IgD-negative memory B cell (primary cell): ENCODE measurements at regions not wholly inside any gene's neighbourhood (a gene's known extent, or its start where the extent isn't known, plus 50 kb on each side); places are given as distances from the start of the nearest gene placed in this dataset.
"Not testable (repeated sequence)": the region's sequence is repeated elsewhere in the genome, so short reads cannot be mapped to it uniquely, and the experiment has no call there.

Source experiments
- H3K27ac Mint-ChIP-seq, 3 donors: one replicate each; pipeline ENCODE4 v1.8.0; 2020 to 2022; ENCODE audit warnings: mild to moderate bottlenecking in 3 of 3, mixed read lengths in 3 of 3, moderate library complexity in 1 of 3
- H3K27me3 Mint-ChIP-seq: one replicate; pipeline ENCODE4 v1.8.0; 2021; ENCODE audit warnings: mixed read lengths
- H3K36me3 Mint-ChIP-seq: one replicate; pipeline ENCODE4 v1.8.0; 2020; ENCODE audit warnings: mild to moderate bottlenecking, mixed read lengths
- H3K4me1 Mint-ChIP-seq, 3 donors: one replicate each; pipeline ENCODE4 v1.8.0; 2020 to 2022; ENCODE audit warnings: mixed read lengths in 3 of 3, mild to moderate bottlenecking in 1 of 3
- H3K4me3 Mint-ChIP-seq, 4 donors: one replicate each; pipeline ENCODE4 v1.8.0; 2020 to 2022; ENCODE audit warnings: mild to moderate bottlenecking in 4 of 4, mixed read lengths in 4 of 4, moderate library complexity in 3 of 4
- H3K9me3 Mint-ChIP-seq, 3 donors: one replicate each; pipeline ENCODE4 v1.8.0; 2020 to 2021; ENCODE audit warnings: mixed read lengths in 3 of 3, mild to moderate bottlenecking in 1 of 3

DNA sequence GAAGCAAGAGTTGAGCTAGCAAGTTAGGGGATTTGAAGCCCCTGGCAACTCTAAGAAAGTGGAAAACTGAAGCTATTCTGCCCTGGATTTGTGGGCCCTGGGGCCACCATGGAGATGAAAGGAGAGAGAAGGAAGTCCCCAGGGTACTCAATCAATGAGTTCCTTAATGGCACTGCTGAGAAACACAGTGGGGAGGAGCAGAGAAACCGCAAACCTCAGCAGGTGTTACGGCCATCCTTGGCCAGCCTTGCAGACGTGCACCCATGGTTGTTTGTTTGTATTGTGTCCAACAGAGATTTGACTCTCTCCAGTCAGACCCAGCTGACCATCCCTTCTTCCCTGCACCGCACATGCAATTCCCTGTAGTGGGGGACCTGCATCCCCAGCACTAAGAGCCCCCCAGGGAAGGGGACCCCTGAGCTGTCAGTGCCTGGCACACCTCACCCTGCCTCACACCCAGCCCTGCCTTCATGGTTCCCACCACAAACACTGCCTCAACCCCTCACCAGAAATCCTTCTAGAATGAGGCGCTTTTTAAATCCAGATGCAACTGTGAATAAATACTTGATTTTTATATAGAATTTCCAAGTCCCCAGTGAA lies 255.3 kb downstream of the SH3BP4 start:
- H3K9me3 Mint-ChIP-seq: peaks cover 2 to 4% (median 2%) of the 10 kb centered on the region in 3 donors

DNA sequence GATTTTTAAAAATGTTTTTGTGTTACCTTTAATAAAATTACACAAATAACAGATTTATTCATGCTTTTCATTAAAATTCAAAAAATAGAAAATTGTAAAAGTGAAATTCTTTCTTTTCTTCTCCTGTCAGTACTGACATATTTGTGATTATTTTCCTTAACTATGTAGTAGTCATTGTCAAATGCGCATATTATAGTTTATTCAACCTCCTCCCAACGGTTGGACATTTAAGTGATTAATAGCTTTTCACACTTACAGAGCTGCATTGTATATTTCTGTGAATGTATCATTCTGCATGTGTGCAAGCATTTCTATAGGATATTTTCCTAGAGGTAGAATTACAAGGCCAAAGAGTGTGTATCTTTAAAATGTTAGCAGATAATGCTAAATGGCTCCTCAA lies 259.2 kb downstream of the SH3BP4 start:
- no peaks in the 10 kb centered on the region for H3K4me1 Mint-ChIP-seq
- no peak overlapping the region for H3K4me3 Mint-ChIP-seq
- H3K27ac Mint-ChIP-seq: no peak overlapping the region
- no peaks in the 10 kb centered on the region for H3K36me3 Mint-ChIP-seq
- H3K9me3 Mint-ChIP-seq: peaks cover 2 to 4% (median 2%) of the 10 kb centered on the region in 3 donors
- peaks cover 18% of the 10 kb centered on the region for H3K27me3 Mint-ChIP-seq

More for the DNA sequence above, 255.3 kb downstream of the SH3BP4 start:
- Mint-ChIP-seq H3K27ac (no peak overlapping the region), H3K36me3 (no peaks in the 10 kb centered on the region), H3K27me3 (peaks cover 17% of the 10 kb centered on the region), H3K4me1 (no peaks in the 10 kb centered on the region), H3K4me3 (no peak overlapping the region)

DNA sequence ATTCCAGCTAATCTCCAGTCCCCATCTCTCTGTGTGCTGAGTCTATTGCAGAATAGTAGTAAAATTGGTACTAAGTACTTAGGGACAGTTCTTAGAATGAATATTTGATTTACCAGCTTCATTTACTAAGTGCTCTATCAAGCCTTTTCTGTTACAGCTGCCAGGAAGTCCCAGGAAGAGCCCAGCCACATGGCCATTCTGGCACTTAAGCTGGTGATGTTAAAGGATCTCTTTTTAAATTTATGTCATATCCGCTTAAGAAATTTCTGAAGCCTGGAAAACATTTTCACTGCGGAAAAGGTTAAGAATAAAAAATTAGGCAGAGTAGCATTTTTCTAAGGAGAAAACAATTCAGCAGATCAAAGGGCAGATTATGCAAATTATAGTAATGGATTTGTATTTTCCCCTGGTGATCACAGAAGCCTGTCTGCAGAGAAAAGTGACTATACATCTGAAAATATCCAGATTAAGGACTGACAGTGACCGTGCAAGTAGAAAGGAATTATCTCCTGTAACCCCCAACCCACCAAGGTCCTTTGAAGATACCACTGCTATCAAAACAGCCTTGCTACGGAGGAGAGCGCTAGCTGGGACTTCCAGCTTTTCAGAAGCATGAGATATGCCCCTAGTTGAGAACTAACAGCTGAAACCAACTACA lies 260.8 kb downstream of the SH3BP4 start:
- H3K9me3 Mint-ChIP-seq: peaks cover 2 to 4% (median 2%) of the 10 kb centered on the region in 3 donors
- peaks cover 0 to 2% (median 0%) of the 10 kb centered on the region in 3 donors for H3K4me1 Mint-ChIP-seq
- H3K4me3 Mint-ChIP-seq: no peak overlapping the region
- H3K36me3 Mint-ChIP-seq: no peaks in the 10 kb centered on the region
- no peak overlapping the region for H3K27ac Mint-ChIP-seq
- H3K27me3 Mint-ChIP-seq: peaks cover 14% of the 10 kb centered on the region

DNA sequence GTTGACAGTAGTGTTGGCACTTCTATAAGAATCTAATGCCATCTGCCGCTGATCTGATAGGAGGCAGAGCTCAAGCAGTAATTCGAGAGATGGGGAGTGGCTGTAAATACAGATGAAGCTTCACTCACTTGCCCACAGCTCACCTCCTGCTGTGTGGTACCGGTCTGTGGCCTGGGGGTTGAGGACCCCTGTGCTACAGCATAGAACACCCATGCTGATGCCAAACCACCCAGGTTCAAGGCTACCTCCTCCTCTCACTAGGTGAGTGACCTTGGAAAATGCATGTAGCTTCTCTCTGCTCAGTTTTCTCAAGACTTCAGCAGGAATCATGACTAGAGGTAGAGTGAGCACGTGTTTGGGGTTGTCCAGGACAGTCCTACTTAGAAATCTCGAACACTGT lies 263.4 kb downstream of the SH3BP4 start:
- H3K36me3 Mint-ChIP-seq: peaks cover 1% of the 10 kb centered on the region
- no peak overlapping the region for H3K27ac Mint-ChIP-seq
- no peak overlapping the region for H3K4me3 Mint-ChIP-seq
- peaks cover 14% of the 10 kb centered on the region for H3K27me3 Mint-ChIP-seq
- peaks cover 0 to 2% (median 0%) of the 10 kb centered on the region in 3 donors for H3K9me3 Mint-ChIP-seq
- H3K4me1 Mint-ChIP-seq: peaks cover 0 to 2% (median 0%) of the 10 kb centered on the region in 3 donors

DNA sequence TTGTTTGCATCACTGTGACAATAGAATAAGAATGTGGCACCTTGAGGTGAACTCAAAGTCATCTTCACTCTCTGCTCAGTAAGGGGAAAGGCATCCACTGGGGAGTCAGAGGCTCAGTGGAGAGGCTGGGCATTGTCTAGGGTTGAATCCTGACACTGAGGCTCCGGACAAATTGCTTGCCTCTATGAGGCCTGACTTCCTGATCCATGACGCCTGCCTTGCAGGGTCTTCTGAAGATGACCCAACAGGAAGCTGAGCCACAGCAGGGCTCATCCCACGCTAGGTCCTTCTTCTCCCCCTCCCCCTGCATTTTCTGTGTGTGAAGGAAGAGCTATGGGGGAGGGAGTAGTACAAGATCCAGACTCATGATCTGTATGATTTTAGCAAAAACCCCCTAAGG lies 265.1 kb downstream of the SH3BP4 start:
- Mint-ChIP-seq H3K36me3 (peaks cover 1% of the 10 kb centered on the region), H3K27ac (no peak overlapping the region), H3K4me3 (no peak overlapping the region), H3K9me3 (no peaks in the 10 kb centered on the region), H3K27me3 (peaks cover 16% of the 10 kb centered on the region), H3K4me1 (peaks cover 0 to 2% (median 0%) of the 10 kb centered on the region in 3 donors)

DNA sequence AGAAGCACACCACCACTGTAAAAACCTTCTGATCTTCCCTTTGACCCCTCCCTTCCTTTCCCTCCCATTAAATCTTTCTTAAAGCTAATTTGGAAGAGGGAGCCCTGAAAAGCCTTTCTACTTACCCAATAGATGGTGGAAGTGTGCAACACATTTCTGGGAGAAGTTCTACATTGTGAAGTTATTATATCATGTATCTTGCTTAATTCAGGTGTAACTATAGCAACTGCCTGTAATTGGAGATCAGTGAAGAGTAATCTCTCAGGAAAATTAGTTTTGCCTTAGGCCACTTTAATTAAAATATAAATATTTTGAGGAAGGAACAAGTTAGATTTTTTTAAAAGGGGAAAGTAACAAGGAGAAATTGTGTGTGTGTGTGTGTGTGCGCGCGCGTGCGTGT lies 266.0 kb downstream of the SH3BP4 start:
- Mint-ChIP-seq H3K4me3 (no peak overlapping the region), H3K36me3 (peaks cover 1% of the 10 kb centered on the region), H3K27me3 (peaks cover 14% of the 10 kb centered on the region), H3K4me1 (peaks cover 0 to 2% (median 0%) of the 10 kb centered on the region in 3 donors), H3K27ac (no peak overlapping the region), H3K9me3 (no peaks in the 10 kb centered on the region)

DNA sequence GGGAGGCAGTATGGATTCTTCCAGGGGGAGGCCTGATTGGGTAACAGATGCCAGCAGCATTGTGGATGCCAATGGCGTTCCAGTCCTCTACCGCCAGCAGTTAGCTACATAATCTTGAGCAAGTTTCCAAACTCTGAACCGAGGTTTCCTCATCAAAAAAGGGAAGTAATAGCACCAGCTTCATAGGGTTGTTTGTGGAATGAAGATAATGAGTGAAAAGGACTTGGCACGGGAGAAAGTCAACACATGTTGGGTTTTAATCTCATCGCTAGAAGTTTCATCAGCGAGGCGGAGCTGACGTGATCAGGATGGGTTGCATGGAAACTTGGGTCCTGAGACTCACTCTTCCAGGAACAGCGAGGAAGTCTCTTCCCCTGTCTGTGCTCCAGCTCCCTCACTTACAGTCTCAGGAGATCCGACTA lies 266.7 kb downstream of the SH3BP4 start:
- Mint-ChIP-seq H3K27ac (no peak overlapping the region), H3K27me3 (peaks cover 13% of the 10 kb centered on the region), H3K36me3 (peaks cover 1% of the 10 kb centered on the region), H3K4me1 (peaks cover 0 to 2% (median 0%) of the 10 kb centered on the region in 3 donors), H3K9me3 (no peaks in the 10 kb centered on the region), H3K4me3 (no peak overlapping the region)

DNA sequence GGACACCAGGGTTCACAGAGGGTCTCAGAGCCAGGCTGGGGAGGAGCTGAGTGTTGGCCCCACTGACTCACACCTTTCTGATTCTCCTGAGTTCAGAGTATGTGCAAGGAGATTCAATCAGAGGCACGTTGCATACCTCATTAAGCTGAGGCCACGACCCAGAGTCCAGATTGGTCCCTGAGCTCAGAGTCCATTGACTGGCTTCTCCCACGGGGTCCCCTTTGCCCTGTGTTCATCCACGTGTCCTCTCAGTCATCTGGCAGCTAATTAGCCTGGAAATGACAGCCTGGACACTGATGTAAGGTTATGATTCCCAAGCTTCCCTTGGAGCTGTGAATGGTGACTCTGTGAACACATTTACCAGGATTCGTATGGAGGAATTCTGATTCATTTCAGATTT lies 267.2 kb downstream of the SH3BP4 start:
- Mint-ChIP-seq H3K9me3 (peaks cover 0 to 5% (median 4%) of the 10 kb centered on the region in 3 donors), H3K27me3 (peaks cover 12% of the 10 kb centered on the region), H3K4me1 (peaks cover 0 to 2% (median 0%) of the 10 kb centered on the region in 3 donors), H3K4me3 (no peak overlapping the region), H3K36me3 (peaks cover 1% of the 10 kb centered on the region), H3K27ac (no peak overlapping the region)

DNA sequence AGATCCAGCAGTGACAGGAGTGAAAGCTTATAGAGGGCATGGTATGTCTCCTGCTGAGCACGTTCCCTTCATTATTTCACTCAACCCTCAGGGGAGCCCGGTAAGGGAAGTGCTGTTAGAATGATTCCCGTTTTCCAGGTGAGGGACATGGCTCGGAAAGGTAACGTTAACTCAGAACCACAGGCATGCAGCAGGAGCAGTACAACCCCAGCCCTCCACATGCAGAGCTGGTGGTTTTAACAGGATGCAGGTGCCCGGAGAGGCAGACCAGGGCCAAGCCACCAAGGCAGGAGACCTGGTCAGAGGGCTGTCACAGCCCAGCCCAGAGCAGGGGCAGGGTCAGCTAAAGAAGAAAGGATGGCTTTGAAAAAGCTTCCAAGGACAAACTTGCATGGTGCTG lies 268.5 kb downstream of the SH3BP4 start:
- H3K27me3 Mint-ChIP-seq: peaks cover 12% of the 10 kb centered on the region
- H3K36me3 Mint-ChIP-seq: peaks cover 1% of the 10 kb centered on the region
- peaks cover 0 to 6% (median 4%) of the 10 kb centered on the region in 3 donors for H3K9me3 Mint-ChIP-seq
- no peak overlapping the region for H3K27ac Mint-ChIP-seq
- H3K4me1 Mint-ChIP-seq: peaks cover 0 to 2% (median 0%) of the 10 kb centered on the region in 3 donors
- no peak overlapping the region for H3K4me3 Mint-ChIP-seq

DNA sequence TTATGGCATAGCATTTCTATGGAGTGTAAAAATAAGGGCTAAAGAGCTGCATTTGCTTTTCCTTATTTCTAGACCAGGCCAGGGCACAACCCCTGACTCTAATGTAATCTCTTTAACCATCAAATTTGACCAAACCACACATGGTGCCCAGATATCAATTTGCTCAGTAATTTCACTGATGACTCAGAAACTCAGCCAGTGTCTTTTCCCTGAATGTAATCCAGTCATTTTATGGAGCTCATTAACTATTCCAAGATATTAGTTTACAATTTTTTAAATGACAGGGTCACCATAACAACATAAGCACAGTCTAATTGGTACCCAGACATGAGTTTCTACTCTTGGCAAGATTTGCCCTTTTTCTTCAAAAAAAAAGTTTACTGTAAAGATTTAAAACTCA lies 270.8 kb upstream of the AGAP1 start:
- Mint-ChIP-seq H3K27ac (no peak overlapping the region), H3K9me3 (peaks cover 0 to 6% (median 4%) of the 10 kb centered on the region in 3 donors), H3K4me1 (no peaks in the 10 kb centered on the region), H3K4me3 (no peak overlapping the region), H3K36me3 (peaks cover 1% of the 10 kb centered on the region), H3K27me3 (peaks cover 4% of the 10 kb centered on the region)

DNA sequence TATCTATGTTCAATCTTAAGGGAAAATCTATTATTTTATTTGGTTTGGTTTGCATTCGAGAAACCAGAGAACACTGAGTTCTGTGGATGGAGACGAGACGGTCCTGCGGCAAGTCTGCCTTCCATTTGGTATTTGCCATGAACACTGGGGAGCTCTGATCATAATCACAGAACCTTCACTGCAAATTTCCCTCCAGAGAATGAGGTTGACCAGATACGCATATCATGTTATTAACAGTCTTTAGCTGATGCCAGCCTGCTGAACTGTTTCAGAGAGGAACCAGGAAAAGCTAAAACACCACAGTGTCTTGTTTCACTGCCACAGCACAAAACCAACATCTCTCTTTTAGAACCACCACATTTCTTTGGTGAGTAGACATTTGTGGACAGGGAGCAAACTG lies 269.4 kb upstream of the AGAP1 start:
- Mint-ChIP-seq H3K27me3 (peaks cover 6% of the 10 kb centered on the region), H3K9me3 (peaks cover 0 to 6% (median 4%) of the 10 kb centered on the region in 3 donors), H3K36me3 (peaks cover 1% of the 10 kb centered on the region), H3K4me3 (no peak overlapping the region), H3K4me1 (no peaks in the 10 kb centered on the region), H3K27ac (no peak overlapping the region)

DNA sequence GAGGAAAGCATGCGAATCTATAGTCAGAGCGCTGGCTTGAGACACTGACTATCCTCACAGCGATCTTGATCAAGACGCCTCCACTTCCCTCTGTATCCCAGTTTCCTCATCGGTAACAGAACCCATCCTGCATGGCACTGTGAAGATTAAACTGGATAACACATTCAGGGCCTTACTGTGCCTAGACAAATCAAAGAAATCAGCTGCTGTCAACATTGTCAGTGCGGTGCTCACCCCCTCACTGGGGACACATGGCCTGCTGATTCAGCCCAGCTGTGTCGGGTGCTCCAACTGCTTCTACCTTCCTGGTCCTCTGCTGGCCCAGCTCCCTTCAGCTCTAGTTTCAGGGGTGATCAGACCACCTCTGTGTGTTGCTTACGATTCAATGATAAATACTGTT lies 268.6 kb upstream of the AGAP1 start:
- no peak overlapping the region for H3K4me3 Mint-ChIP-seq
- no peak overlapping the region for H3K27ac Mint-ChIP-seq
- H3K27me3 Mint-ChIP-seq: peaks cover 6% of the 10 kb centered on the region
- H3K36me3 Mint-ChIP-seq: no peaks in the 10 kb centered on the region
- peaks cover 0 to 6% (median 4%) of the 10 kb centered on the region in 3 donors for H3K9me3 Mint-ChIP-seq
- H3K4me1 Mint-ChIP-seq: no peaks in the 10 kb centered on the region

DNA sequence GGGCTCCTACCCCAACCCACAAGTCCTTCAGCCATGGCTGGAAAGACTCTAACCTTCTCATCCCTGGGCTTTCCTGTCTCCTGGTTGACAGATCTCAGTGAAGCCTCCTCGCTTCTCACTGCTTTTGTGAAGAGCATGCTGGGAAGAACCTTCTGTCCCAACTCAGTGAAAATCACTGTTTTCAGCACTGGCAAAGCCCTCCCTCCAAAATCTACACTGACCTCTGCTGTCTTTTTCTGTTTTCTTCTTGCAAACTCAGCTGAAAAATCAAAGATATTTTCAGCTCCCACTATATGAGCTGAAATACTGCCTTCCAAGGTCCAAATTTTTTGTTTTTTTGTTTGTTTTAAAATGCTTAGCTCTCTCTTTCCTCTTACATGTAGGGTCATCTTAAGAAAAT lies 266.3 kb upstream of the AGAP1 start:
- Mint-ChIP-seq H3K4me3 (no peak overlapping the region), H3K4me1 (no peaks in the 10 kb centered on the region), H3K27ac (no peak overlapping the region), H3K36me3 (no peaks in the 10 kb centered on the region), H3K9me3 (peaks cover 0 to 6% (median 4%) of the 10 kb centered on the region in 3 donors), H3K27me3 (peaks cover 9% of the 10 kb centered on the region)

DNA sequence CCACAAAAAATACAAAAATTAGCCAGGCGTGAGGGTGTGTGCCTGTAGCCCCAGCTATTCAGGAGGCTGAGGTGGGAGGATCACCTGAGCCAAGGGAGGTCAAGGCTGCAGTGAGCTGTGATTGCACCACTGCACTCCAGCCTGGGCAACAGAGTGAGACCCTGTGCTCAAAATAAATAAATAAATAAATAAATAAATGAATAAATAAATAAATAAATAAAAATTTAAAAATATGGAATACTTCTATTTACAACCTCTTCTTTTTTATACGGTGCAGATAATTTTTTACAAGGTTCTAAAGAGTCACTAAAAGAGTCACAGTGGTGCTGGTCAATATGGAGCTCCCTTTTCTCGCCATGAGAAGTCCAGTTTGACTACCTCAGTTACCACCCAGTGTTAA lies 265.4 kb upstream of the AGAP1 start:
- H3K27ac Mint-ChIP-seq, H3K4me3 Mint-ChIP-seq: not testable (repeated sequence)

DNA sequence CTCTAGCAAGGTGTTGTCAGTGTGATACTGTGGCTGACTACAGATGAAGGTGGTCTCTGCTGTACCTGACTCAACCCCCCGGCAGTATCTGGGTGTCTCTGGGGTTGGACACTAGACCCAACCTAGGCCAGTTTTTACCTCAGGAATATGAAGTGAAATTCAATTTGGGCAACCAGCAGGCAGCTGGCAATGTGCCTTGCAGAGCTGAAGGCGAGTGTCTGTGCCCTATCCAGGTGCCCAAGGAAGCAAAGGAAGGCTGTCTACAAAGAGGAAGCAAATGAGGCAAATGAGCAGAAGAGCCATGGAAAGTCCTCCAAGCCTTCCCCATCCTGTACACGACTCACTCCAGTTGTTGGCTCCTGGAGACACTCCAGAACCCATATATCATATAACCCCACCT lies 264.6 kb upstream of the AGAP1 start:
- no peaks in the 10 kb centered on the region for H3K9me3 Mint-ChIP-seq
- no peak overlapping the region for H3K27ac Mint-ChIP-seq
- H3K36me3 Mint-ChIP-seq: no peaks in the 10 kb centered on the region
- no peaks in the 10 kb centered on the region for H3K4me1 Mint-ChIP-seq
- H3K4me3 Mint-ChIP-seq: no peak overlapping the region
- peaks cover 9% of the 10 kb centered on the region for H3K27me3 Mint-ChIP-seq

More for the DNA sequence above, 265.4 kb upstream of the AGAP1 start:
- not testable (repeated sequence) for H3K9me3 Mint-ChIP-seq, H3K36me3 Mint-ChIP-seq, H3K4me1 Mint-ChIP-seq, H3K27me3 Mint-ChIP-seq
